Endothelial cell of umbilical vein (primary cell): ENCODE measurements at regions not wholly inside any gene's neighbourhood (a gene's known extent, or its start where the extent isn't known, plus 50 kb on each side); places are given as distances from the start of the nearest gene placed in this dataset.

Experiments used
- BruUV-seq: library from RNA; stranded (reverse); fragments of 400-500 nt; replicated peaks from 2 replicates; lab custom pipeline; 2021; lab: Mats Ljungman, UMichigan
- CTCF ChIA-PET: fragments of 300-600, 350-600 bp; sonication (Branson Sonifier 250); formaldehyde crosslinking; loops from one replicate; lab custom pipeline; 2021; ENCODE audit warnings: antibody characterized with exemption, inconsistent platforms; lab: Charles Lee
- POLR2A ChIA-PET: fragments of 300-600, 350-600 bp; sonication (Branson Sonifier 250); formaldehyde crosslinking; loops from one replicate; lab custom pipeline; 2021; ENCODE audit warnings: antibody characterized with exemption, inconsistent platforms; lab: Charles Lee
- DNase-seq: peaks from one replicate; pipeline ENCODE4 v3.0.0-alpha.2; 2011; ENCODE audit warnings: low read depth, low spot score
- FAIRE-seq: peaks from 2 replicates; lab custom pipeline; 2011; peaks lifted over from hg19 to GRCh38; lab: Jason Lieb, UNC
- H2AFZ ChIP-seq: 2 replicates; pipeline ENCODE4 v1.6.0; 2012; ENCODE audit warnings: low read depth, low read length, control low read depth, inconsistent platforms
- H3K27ac ChIP-seq: 2 replicates; pipeline ENCODE4 v1.5.1; 2011; ENCODE audit warnings: low read depth, mild to moderate bottlenecking, control low read depth, low read length, moderate library complexity; ENCODE audit not compliant: insufficient read depth
- H3K27me3 ChIP-seq, 2 experiments: 2 replicates each; pipeline versions ENCODE4 v1.6.0 to v1.6.1; 2011; ENCODE audit warnings: low read length in 2 of 2, mixed read lengths in 1 of 2; ENCODE audit not compliant: control insufficient read depth in 2 of 2, insufficient read depth in 2 of 2
- H3K36me3 ChIP-seq, 2 experiments: 2 replicates in 1 of 2; 3 replicates in 1 of 2; pipeline ENCODE4 v1.5.1; 2011; ENCODE audit warnings: low read length in 2 of 2, mild to moderate bottlenecking in 1 of 2, moderate library complexity in 1 of 2; ENCODE audit not compliant: control insufficient read depth in 2 of 2, insufficient read depth in 2 of 2; ENCODE audit errors: extremely low read depth in 1 of 2
- H3K4me1 ChIP-seq: 3 replicates; pipeline ENCODE4 v1.5.1; 2011; ENCODE audit warnings: mild to moderate bottlenecking, low read length; ENCODE audit not compliant: control insufficient read depth, insufficient read depth; ENCODE audit errors: extremely low read depth
- H3K4me2 ChIP-seq: 2 replicates; pipeline ENCODE4 v1.6.1; 2011; ENCODE audit warnings: low read length, control low read depth, mixed read lengths; ENCODE audit not compliant: insufficient read depth
- H3K4me3 ChIP-seq, 3 experiments: fragments of 200-600 bp in 1 of 3; sonication (generic), shearing (Covaris generic) in 1 of 3; replicated peaks in 1 of 3; 2 replicates each; pipeline ENCODE4 v1.5.1; 2011 to 2016; ENCODE audit warnings: control low read depth in 3 of 3, low read length in 3 of 3, mild to moderate bottlenecking in 2 of 3, inconsistent platforms in 1 of 3, low read depth in 1 of 3, moderate library complexity in 1 of 3; ENCODE audit not compliant: insufficient read depth in 1 of 3
- H3K79me2 ChIP-seq: 2 replicates; pipeline ENCODE4 v1.6.0; 2012; ENCODE audit warnings: low read length, inconsistent platforms; ENCODE audit not compliant: control insufficient read depth, insufficient read depth
- H3K9ac ChIP-seq: replicated peaks from 2 replicates; pipeline ENCODE3; 2011; ENCODE audit warnings: low read length, control low read depth; ENCODE audit not compliant: insufficient read depth; ENCODE audit errors: extremely low read depth
- H3K9me1 ChIP-seq: replicated peaks from 3 replicates; pipeline ENCODE4 v1.6.0; 2011; ENCODE audit warnings: mild to moderate bottlenecking, low read length; ENCODE audit not compliant: control insufficient read depth, insufficient read depth; ENCODE audit errors: extremely low read depth
- H3K9me3 ChIP-seq: replicated peaks from 2 replicates; pipeline ENCODE4 v1.5.1; 2012; ENCODE audit warnings: low read length, inconsistent platforms; ENCODE audit not compliant: control insufficient read depth, insufficient read depth
- H4K20me1 ChIP-seq: replicated peaks from 2 replicates; pipeline ENCODE3; 2011; ENCODE audit warnings: mild to moderate bottlenecking, low read length; ENCODE audit not compliant: control insufficient read depth, insufficient read depth; ENCODE audit errors: extremely low read depth
- EZH2 ChIP-seq: IDR thresholded peaks from 2 replicates; pipeline ENCODE4 v1.6.1; 2012; ENCODE audit warnings: borderline replicate concordance, low read depth, mild to moderate bottlenecking, moderate library complexity, low read length, inconsistent platforms; ENCODE audit not compliant: severe bottlenecking
- FOS ChIP-seq: IDR thresholded peaks from 2 replicates; pipeline ENCODE4 v1.6.1; 2011; ENCODE audit warnings: mild to moderate bottlenecking, low read length, moderate library complexity, borderline replicate concordance; ENCODE audit not compliant: insufficient read depth
- GATA2 ChIP-seq: IDR thresholded peaks from 2 replicates; pipeline ENCODE4 v1.7.0; 2011; ENCODE audit warnings: low read depth, mild to moderate bottlenecking, moderate library complexity, mixed read lengths, low read length; ENCODE audit not compliant: insufficient read length, insufficient read depth
- JUN ChIP-seq: IDR thresholded peaks from 2 replicates; pipeline ENCODE4 v1.6.1; 2011; ENCODE audit warnings: borderline replicate concordance, low read depth; ENCODE audit not compliant: insufficient read length, insufficient read depth
- MYC ChIP-seq: IDR thresholded peaks from one replicate; pipeline ENCODE4 v1.6.1; 2011; ENCODE audit warnings: mild to moderate bottlenecking, low read depth, low read length
- POLR2A ChIP-seq: IDR thresholded peaks from 2 replicates; pipeline ENCODE4 v1.6.1; 2012; ENCODE audit warnings: low read depth, mild to moderate bottlenecking, control low read depth, low read length
- POLR2AphosphoS5 ChIP-seq: IDR thresholded peaks from 2 replicates; pipeline ENCODE4 v1.6.1; 2012; ENCODE audit warnings: low read depth, mild to moderate bottlenecking, control low read depth, low read length, moderate library complexity; ENCODE audit not compliant: insufficient read depth
- dilution Hi-C: fragments of 300-500 bp; cut with MboI; formaldehyde crosslinking; loops from one replicate; pipeline ENCODE4 v1.15.0; 2019; ENCODE audit warnings: low sequenced_read_pairs; ENCODE audit not compliant: extremely low pct_ligation_motif_present
- intact Hi-C: fragments of 100-400 bp; cut with micrococcal nuclease; formaldehyde crosslinking; loops from one replicate; pipeline ENCODE4 v1.10.0; 2022
- TF ChIP-seq, protein P1 (sequence below): IDR thresholded peaks from 2 replicates; pipeline ENCODE4 v1.6.1; 2011; ENCODE audit not compliant: insufficient read depth, insufficient read length
- TF ChIP-seq, protein P2 (sequence below), 2 donors: IDR thresholded peaks; 1 replicate in 1 of 2; 2 replicates in 1 of 2; pipeline ENCODE4 v1.5.1; 2011; ENCODE audit warnings: low read length in 2 of 2, mild to moderate bottlenecking in 2 of 2, moderate library complexity in 2 of 2, control low read depth in 1 of 2, inconsistent platforms in 1 of 2, low read depth in 1 of 2; ENCODE audit not compliant: insufficient read depth in 1 of 2; ENCODE audit errors: extremely low read depth in 1 of 2

DNA sequence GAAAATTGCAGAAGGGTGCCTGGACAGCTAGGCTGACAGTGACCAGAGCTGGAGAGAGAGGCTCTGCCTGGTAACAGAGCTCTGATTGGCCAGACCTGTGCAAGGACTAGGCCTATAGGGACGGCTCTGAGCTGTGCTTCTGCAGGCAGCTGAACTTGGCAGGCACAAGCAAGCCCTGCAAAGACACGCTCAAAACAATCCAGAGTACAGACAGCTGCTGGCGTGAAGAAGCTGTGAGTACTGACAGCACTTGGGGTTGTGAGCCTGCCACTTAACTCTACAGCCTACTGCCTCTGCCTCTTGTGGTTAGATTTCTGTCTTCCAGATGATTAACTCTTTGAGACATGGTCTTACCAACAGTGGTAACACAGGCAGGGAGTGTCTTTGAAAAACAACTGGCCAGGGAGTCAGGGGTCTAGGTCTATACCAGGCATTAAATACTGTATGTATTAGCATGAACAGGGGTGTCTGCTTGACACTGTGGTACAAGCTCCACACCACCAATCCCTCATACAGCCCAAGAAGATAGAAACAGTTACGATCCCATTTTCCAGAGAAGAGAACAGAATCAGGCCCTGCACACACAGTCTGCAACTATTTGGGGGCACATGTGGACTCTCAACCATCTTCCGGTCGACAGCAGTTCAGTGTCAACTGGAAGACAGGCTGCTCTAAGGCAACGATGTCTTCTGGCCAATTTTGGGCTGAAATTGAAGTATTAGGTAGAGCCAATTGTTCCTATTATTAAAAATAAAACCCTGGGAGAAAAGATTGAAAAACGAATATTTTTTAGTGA is 568.4 kb downstream of the TNS1 start:
- Histone ChIP-seq H3K9ac (no peak overlapping the region), H3K27me3 (no peaks in the 10 kb centered on the region), H4K20me1 (no peaks in the 10 kb centered on the region), H2AFZ (no peak overlapping the region), H3K9me3 (no peaks in the 10 kb centered on the region), H3K36me3 (no peaks in the 10 kb centered on the region), H3K4me3 (no peak overlapping the region), H3K4me1 (no peaks in the 10 kb centered on the region), H3K9me1 (no peaks in the 10 kb centered on the region), H3K79me2 (no peaks in the 10 kb centered on the region), H3K4me2 (no peak overlapping the region), H3K27ac (no peak overlapping the region)
- TF ChIP-seq, protein P1, sequence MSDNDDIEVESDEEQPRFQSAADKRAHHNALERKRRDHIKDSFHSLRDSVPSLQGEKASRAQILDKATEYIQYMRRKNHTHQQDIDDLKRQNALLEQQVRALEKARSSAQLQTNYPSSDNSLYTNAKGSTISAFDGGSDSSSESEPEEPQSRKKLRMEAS, result no peak
- TF ChIP-seq POLR2A (no peak), FOS (no peak), GATA2 (no peak), JUN (no peak), POLR2AphosphoS5 (no peak), EZH2 (no peak), MYC (no peak)
- TF ChIP-seq, protein P2, sequence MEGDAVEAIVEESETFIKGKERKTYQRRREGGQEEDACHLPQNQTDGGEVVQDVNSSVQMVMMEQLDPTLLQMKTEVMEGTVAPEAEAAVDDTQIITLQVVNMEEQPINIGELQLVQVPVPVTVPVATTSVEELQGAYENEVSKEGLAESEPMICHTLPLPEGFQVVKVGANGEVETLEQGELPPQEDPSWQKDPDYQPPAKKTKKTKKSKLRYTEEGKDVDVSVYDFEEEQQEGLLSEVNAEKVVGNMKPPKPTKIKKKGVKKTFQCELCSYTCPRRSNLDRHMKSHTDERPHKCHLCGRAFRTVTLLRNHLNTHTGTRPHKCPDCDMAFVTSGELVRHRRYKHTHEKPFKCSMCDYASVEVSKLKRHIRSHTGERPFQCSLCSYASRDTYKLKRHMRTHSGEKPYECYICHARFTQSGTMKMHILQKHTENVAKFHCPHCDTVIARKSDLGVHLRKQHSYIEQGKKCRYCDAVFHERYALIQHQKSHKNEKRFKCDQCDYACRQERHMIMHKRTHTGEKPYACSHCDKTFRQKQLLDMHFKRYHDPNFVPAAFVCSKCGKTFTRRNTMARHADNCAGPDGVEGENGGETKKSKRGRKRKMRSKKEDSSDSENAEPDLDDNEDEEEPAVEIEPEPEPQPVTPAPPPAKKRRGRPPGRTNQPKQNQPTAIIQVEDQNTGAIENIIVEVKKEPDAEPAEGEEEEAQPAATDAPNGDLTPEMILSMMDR (IDR thresholded peaks at IDR 0.05; ENCODE audit: extremely low read depth in 1 of 2, insufficient read depth in 1 of 2, low read depth in 1 of 2, low read length in 2 of 2), result no peak
- FAIRE-seq, result peak; percentile 81
- dilution Hi-C loops (no loop called here), intact Hi-C loops (no loop called here)
- no TSS peak for BruUV-seq
- ChIA-PET POLR2A (interaction anchor here (0.7 kb wide), 1 partner anchor 1781 kb away, joined by 8 read pairs; no protein-coding TSS in a partner anchor), CTCF (interaction anchor here (1.1 kb wide), 2 partner anchors 24 to 268 kb away, joined by 4 read pairs; no protein-coding TSS in a partner anchor)
- peak; percentile 86 for DNase-seq
